ENCODE measurements at regions not wholly inside any gene's neighbourhood (a gene's known extent, or its start where the extent isn't known, plus 50 kb on each side); places are given as distances from the start of the nearest gene placed in this dataset.

DNA sequence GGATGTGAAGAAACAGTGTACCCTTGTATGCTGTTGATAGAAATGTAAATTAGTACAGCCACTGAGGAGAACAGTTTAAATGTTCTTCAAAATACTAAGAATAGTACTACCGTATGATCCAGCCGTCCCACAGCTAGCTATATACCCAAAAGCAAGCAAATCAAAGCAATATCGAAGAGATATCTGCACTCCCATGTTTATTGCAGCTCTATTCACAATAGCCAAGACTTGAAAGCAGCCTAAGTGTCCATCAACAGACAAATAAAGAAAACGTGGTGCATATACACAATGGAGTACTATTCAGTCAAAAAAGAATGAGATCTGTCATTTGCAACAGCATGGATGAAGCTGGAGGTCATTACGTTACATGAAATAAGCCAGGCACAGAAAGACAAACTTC lies 88.5 kb upstream of the SLC38A4 start:
- TF ChIP-seq CTCF (optimal IDR thresholded peaks at IDR 0.05 in 1 of 3, IDR thresholded peaks at IDR 0.05 in 1 of 3, conservative IDR thresholded peaks at IDR 0.05 in 1 of 3; ENCODE audit: extremely low read depth in 1 of 3, insufficient read depth in 2 of 3, low read length in 3 of 3) = no peak
- TF ChIP-seq EZH2 (IDR thresholded peaks at IDR 0.05; ENCODE audit: low read length) = no peak
